ENCODE measurements at regions not wholly inside any gene's neighbourhood (a gene's known extent, or its start where the extent isn't known, plus 50 kb on each side); places are given as distances from the start of the nearest gene placed in this dataset.

DNA sequence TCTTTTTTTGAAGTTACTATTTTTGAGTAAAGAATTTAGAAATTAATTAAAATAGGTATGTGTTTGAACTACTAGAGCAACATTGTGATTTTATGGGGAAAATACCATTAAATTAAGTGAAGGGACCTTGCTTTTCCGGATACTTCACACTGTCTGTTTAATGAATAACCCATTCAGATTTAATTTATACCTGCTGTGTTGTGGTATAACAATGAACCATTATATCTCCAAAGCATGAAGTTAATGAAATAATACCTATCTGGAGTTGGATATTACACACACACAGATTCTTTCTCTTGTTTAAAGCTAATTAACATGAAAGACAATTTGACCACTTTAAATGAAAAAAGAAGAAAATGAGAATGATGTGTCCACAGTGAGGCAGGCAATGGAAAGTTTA is 195.0 kb upstream of the GPRIN3 start (continued):
- TF ChIP-seq, protein P1, sequence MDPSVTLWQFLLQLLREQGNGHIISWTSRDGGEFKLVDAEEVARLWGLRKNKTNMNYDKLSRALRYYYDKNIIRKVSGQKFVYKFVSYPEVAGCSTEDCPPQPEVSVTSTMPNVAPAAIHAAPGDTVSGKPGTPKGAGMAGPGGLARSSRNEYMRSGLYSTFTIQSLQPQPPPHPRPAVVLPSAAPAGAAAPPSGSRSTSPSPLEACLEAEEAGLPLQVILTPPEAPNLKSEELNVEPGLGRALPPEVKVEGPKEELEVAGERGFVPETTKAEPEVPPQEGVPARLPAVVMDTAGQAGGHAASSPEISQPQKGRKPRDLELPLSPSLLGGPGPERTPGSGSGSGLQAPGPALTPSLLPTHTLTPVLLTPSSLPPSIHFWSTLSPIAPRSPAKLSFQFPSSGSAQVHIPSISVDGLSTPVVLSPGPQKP (CRISPR knock-in tag; IDR thresholded peaks at IDR 0.05): no peak
- TF ChIP-seq ZNF785 (CRISPR knock-in tag; IDR thresholded peaks at IDR 0.05) (no peak), STAT6 (CRISPR knock-in tag; IDR thresholded peaks at IDR 0.05) (no peak), CBX8 (IDR thresholded peaks at IDR 0.05; ENCODE audit: borderline replicate concordance, extremely low read depth, low read depth, low read length, poor library complexity, severe bottlenecking) (no peak)
- TF ChIP-seq, protein P2, sequence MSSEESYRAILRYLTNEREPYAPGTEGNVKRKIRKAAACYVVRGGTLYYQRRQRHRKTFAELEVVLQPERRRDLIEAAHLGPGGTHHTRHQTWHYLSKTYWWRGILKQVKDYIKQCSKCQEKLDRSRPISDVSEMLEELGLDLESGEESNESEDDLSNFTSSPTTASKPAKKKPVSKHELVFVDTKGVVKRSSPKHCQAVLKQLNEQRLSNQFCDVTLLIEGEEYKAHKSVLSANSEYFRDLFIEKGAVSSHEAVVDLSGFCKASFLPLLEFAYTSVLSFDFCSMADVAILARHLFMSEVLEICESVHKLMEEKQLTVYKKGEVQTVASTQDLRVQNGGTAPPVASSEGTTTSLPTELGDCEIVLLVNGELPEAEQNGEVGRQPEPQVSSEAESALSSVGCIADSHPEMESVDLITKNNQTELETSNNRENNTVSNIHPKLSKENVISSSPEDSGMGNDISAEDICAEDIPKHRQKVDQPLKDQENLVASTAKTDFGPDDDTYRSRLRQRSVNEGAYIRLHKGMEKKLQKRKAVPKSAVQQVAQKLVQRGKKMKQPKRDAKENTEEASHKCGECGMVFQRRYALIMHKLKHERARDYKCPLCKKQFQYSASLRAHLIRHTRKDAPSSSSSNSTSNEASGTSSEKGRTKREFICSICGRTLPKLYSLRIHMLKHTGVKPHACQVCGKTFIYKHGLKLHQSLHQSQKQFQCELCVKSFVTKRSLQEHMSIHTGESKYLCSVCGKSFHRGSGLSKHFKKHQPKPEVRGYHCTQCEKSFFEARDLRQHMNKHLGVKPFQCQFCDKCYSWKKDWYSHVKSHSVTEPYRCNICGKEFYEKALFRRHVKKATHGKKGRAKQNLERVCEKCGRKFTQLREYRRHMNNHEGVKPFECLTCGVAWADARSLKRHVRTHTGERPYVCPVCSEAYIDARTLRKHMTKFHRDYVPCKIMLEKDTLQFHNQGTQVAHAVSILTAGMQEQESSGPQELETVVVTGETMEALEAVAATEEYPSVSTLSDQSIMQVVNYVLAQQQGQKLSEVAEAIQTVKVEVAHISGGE (CRISPR knock-in tag; IDR thresholded peaks at IDR 0.05): no peak
